SK-N-SH treated with all-trans-retinoic acid at 6 μM for 48 hours (cell line): ENCODE measurements at regions not wholly inside any gene's neighbourhood (a gene's known extent, or its start where the extent isn't known, plus 50 kb on each side); places are given as distances from the start of the nearest gene placed in this dataset.

Experiments used
- ARNTL ChIP-seq: fragments of 450-650 bp; formaldehyde crosslinking; IDR thresholded peaks from 2 replicates; pipeline ENCODE4 v1.5.0; 2020; ENCODE audit warnings: low read depth, mild to moderate bottlenecking, moderate library complexity, borderline replicate concordance
- BACH2 ChIP-seq: fragments of 250-450 bp; sonication (Bioruptor Pico); IDR thresholded peaks from 2 replicates; pipeline ENCODE4 v1.9.0; 2021; ENCODE audit warnings: mild to moderate bottlenecking, borderline replicate concordance
- ESRRG ChIP-seq: fragments of 250-450 bp; sonication (Bioruptor Pico); IDR thresholded peaks from 2 replicates; pipeline ENCODE4 v1.6.1; 2021; ENCODE audit warnings: mild to moderate bottlenecking
- GLIS3 ChIP-seq: fragments of 250-450 bp; sonication (Bioruptor Pico); IDR thresholded peaks from 2 replicates; pipeline ENCODE4 v1.5.0; 2020; ENCODE audit warnings: mild to moderate bottlenecking, moderate library complexity
- PPARA ChIP-seq: fragments of 250-450 bp; sonication (Bioruptor Pico); IDR thresholded peaks from 2 replicates; pipeline ENCODE4 v1.5.0; 2020; ENCODE audit warnings: mild to moderate bottlenecking, borderline replicate concordance
- TOX ChIP-seq: fragments of 250-450 bp; sonication (Bioruptor Pico); IDR thresholded peaks from 2 replicates; pipeline ENCODE4 v1.8.0; 2021; ENCODE audit warnings: mild to moderate bottlenecking, moderate library complexity, borderline replicate concordance
- ZC3H10 ChIP-seq: fragments of 250-450 bp; sonication (Bioruptor Pico); IDR thresholded peaks from 2 replicates; pipeline ENCODE4 v1.5.1; 2021; ENCODE audit warnings: mild to moderate bottlenecking, moderate library complexity
- ZFP3 ChIP-seq: fragments of 250-450 bp; sonication (Bioruptor Pico); IDR thresholded peaks from 2 replicates; pipeline ENCODE4 v1.5.0; 2020; ENCODE audit warnings: mild to moderate bottlenecking, moderate library complexity
- TF ChIP-seq, protein P1 (sequence below): fragments of 250-450 bp; sonication (Bioruptor Pico); IDR thresholded peaks from 2 replicates; pipeline ENCODE4 v1.8.0; 2020; ENCODE audit warnings: mild to moderate bottlenecking, moderate library complexity, borderline replicate concordance
- TF ChIP-seq, protein P2 (sequence below): fragments of 250-450 bp; sonication (Bioruptor Pico); IDR thresholded peaks from 2 replicates; pipeline ENCODE4 v1.5.1; 2021; ENCODE audit warnings: mild to moderate bottlenecking, moderate library complexity
- TF ChIP-seq, protein P3 (sequence below): fragments of 250-450 bp; sonication (Bioruptor Pico); IDR thresholded peaks from 2 replicates; pipeline ENCODE4 v1.5.1; 2020; ENCODE audit warnings: low read depth, mild to moderate bottlenecking, moderate library complexity

DNA sequence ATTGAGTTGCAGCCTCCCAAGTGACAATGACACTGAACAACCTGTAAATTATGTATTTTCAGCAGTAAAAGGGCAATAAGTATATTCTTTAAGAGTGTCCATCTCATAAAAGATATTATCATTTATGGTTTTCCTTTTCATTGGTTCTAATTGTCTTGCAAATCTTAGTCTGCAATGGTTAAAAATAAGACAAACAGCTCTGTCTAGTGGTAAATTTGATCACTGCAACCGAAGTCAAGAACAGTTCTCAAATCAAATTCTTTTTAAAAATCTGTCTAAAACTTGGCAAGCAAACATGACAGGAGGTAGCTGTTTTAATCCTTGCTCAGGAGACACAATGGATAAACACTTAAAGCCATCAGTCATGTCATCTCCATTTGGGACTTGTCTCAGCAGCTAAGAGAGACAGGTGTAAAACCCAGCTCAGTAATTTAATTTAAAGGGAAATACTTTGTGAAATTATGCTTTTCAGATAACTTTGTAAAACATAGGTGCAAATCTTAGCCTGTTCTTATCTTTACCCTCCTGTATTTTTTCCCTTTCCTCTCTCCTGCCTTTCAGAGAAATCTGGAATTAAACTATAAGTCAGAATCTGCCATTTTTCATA, 150.3 kb upstream of the ARHGEF26 start:
- TF ChIP-seq ARNTL (CRISPR knock-in tag) (no peak), GLIS3 (CRISPR knock-in tag) (no peak), TOX (CRISPR knock-in tag) (no peak), ZC3H10 (CRISPR knock-in tag) (no peak), PPARA (CRISPR knock-in tag) (no peak), ESRRG (no peak), ZFP3 (CRISPR knock-in tag) (no peak), BACH2 (CRISPR knock-in tag) (no peak)
- TF ChIP-seq, protein P1, sequence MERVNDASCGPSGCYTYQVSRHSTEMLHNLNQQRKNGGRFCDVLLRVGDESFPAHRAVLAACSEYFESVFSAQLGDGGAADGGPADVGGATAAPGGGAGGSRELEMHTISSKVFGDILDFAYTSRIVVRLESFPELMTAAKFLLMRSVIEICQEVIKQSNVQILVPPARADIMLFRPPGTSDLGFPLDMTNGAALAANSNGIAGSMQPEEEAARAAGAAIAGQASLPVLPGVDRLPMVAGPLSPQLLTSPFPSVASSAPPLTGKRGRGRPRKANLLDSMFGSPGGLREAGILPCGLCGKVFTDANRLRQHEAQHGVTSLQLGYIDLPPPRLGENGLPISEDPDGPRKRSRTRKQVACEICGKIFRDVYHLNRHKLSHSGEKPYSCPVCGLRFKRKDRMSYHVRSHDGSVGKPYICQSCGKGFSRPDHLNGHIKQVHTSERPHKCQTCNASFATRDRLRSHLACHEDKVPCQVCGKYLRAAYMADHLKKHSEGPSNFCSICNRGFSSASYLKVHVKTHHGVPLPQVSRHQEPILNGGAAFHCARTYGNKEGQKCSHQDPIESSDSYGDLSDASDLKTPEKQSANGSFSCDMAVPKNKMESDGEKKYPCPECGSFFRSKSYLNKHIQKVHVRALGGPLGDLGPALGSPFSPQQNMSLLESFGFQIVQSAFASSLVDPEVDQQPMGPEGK (CRISPR knock-in tag), result no peak
- TF ChIP-seq, protein P2, sequence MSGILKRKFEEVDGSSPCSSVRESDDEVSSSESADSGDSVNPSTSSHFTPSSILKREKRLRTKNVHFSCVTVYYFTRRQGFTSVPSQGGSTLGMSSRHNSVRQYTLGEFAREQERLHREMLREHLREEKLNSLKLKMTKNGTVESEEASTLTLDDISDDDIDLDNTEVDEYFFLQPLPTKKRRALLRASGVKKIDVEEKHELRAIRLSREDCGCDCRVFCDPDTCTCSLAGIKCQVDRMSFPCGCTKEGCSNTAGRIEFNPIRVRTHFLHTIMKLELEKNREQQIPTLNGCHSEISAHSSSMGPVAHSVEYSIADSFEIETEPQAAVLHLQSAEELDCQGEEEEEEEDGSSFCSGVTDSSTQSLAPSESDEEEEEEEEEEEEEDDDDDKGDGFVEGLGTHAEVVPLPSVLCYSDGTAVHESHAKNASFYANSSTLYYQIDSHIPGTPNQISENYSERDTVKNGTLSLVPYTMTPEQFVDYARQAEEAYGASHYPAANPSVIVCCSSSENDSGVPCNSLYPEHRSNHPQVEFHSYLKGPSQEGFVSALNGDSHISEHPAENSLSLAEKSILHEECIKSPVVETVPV (CRISPR knock-in tag), result no peak
- TF ChIP-seq, protein P3, sequence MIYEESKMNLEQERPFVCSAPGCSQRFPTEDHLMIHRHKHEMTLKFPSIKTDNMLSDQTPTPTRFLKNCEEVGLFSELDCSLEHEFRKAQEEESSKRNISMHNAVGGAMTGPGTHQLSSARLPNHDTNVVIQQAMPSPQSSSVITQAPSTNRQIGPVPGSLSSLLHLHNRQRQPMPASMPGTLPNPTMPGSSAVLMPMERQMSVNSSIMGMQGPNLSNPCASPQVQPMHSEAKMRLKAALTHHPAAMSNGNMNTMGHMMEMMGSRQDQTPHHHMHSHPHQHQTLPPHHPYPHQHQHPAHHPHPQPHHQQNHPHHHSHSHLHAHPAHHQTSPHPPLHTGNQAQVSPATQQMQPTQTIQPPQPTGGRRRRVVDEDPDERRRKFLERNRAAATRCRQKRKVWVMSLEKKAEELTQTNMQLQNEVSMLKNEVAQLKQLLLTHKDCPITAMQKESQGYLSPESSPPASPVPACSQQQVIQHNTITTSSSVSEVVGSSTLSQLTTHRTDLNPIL (CRISPR knock-in tag), result no peak
